ENCODE measurements at regions not wholly inside any gene's neighbourhood (a gene's known extent, or its start where the extent isn't known, plus 50 kb on each side); places are given as distances from the start of the nearest gene placed in this dataset.
"Not testable (repeated sequence)": the region's sequence is repeated elsewhere in the genome, so short reads cannot be mapped to it uniquely, and the experiment has no call there.

DNA sequence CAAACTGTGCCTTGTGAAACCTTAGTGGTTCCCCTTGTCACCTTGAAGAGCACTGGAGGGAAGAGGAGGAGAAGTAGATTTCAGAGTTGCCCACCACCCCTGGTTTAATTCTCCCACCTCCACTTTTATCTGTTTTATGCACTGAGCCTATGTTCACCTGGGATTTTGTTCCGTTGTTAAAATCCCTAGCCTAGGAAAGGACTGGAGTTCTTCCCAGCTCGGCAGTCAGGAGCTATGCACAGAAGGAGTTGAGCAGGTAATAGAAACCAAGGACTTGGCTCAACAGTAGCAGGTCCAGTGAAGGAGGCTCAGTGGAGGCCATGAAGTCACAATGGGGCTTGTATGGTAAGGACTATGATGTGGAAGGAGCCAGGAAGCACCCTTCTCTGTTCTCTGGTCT lies 182.4 kb upstream of the ADRA1D start:
- DNase-seq = no peak

DNA sequence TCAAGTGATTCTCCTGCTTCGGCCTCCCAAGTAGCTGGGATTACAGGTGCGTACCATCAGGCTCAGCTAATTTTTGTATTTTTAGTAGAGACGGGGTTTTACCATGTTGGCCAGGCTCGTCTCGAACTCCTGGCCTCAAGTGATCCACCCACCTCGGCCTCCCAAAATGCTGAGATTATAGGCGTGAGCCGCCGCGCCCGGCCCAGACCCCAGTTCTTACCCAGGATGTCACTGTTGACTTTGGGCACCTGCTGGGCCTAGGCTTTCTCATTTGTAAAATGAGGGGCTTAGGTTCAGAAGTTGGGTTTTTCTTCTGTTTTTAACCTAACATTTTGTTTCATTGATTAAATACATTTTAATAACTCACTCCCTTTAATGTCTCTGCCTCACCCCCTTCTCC lies 181.7 kb upstream of the ADRA1D start:
- DNase-seq = not testable (repeated sequence)

DNA sequence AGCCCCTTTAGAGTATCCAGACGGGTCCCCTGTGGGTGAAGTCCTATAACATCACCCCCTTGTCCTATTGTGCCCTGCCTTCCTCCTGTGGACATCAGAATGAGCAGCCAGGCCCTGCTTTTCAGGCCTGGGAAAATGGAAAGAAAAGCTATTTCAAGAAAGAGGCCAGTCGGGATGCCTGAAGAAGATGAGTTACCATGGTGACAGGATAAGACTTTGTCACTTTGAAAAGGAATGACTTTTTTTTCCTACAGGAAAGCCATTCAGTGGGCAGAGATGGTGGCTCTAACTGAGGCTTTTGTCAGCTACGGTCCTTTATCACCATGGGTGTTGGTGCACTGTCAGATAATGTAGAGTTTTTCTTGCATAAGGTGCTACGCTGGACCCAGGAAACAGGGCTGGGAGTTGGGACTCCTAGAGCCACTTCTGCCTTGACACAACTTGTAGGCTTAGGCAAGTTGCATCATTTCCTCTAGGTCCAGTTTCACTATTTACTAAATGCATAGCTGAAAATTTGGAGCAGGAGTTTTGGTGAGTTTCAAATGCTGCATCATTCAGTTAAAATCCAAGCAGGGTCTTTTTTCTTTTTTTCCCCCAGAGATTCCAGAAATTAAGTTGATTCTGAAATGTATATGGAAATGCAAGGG lies 179.0 kb upstream of the ADRA1D start:
- DNase-seq = peak; percentile 35 to 55 (median 52)

DNA sequence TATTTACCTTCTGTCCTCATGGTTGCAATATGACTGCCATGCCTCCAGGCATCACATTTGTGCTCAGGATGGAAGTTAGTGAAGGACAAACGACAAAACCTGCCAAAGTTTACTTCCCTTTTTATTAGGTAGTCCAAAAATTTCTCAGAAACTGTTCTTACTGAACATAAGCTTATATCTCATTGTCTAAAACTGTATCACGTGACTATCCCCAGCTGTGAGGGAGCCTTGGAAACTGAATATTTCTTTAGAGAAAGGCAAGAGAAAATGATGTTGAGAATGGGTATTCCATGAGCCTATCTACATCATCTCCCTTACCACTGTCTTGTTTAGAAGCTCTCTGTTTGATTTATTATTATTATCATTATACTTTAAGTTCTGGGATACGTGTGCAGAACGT lies 169.1 kb upstream of the ADRA1D start:
- no peak for DNase-seq

DNA sequence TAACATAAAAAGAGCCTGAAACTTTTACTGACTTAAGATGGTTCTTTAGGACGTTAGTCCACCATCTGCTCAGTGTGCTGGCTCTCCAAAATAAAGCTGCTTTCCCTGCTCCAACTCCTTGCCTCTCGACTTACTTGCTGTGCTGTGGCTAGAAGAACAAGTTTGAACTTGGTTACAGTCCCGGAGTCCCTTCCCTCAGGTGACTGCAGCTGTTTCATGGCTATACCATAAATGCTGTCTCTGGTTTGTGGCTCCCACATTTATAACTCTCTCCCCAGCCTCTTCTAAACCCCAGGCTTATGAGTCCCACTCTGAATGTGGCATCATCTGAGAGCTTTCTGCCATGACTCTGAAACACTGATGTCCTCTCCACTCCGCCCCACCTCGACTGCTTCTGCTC lies 166.2 kb upstream of the ADRA1D start:
- peak; percentile 45 to 47 (median 46) for DNase-seq

DNA sequence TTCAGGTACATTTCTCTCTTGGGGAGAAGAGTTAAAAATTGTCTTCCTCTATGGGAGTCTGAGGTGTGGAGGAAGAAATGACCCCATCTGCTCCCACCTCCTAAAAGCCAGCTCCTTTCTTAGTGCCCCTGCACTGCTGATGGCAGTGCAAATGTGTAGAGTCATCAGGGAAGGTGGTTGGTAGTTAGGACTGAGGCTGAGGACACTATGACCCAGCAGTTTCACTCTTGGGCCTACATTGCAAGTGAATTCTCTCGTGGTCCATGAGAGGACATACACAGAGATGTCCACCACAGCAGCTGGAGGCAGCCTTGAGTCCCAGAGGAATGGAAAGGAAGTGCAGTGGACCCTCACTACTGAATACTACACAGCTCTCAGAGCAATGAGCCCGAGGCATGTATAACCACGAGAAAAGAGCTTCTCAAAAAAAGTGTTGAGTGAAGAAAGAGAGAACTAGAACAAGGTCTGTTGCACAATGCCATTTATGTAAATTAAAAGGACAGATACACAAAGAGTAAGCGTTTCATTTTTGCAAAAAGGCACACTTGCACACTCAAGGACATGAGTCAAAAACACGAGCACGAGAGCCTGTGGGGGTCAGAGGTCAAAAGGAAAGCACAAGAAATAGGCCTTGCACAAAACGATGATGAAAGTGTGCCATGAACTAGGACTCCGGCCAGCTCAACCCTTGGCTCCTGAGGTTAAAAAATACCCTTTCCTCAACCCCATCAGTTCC lies 164.4 kb upstream of the ADRA1D start:
- DNase-seq = peak; percentile 86 to 93 (median 89)

DNA sequence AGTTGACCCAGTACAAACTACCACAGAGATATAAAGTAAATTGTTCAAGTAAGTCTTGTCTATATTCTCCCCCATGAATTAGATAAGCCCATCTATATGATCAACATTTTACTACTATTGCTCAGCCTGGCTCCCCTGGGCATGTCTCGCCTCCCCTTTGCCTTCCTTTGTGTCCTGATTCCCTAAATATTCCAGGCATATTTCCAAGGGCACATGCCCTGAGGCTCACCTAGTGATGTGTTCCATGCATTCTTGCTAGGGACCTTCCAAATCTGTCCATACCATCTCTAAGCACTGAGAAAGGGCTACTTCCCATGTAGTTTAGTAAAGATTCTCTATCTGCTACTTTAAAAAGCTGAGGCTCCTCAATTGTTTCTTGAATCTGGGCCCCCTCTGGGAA lies 163.1 kb upstream of the ADRA1D start:
- no peak for DNase-seq

DNA sequence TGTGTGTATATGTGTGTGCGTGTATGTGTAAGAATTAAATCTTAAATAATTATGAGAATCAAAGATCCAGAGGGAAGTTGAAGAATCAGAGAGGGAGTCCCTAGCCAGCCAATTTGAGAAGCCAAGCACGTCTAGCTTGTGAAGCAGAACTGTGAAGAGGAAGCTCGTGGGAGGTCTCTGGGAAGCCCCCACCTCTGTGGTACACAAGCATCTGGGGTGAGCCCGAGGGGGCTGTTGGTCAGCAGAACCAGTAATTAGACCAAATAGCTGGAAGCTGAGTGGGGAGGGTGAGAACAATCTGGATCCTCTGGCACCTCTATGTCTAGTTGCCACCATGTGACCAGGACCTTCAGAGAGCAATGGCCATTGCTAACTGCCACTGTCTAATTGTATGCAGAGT lies 162.7 kb upstream of the ADRA1D start:
- DNase-seq = peak; percentile 76 to 84 (median 82)

DNA sequence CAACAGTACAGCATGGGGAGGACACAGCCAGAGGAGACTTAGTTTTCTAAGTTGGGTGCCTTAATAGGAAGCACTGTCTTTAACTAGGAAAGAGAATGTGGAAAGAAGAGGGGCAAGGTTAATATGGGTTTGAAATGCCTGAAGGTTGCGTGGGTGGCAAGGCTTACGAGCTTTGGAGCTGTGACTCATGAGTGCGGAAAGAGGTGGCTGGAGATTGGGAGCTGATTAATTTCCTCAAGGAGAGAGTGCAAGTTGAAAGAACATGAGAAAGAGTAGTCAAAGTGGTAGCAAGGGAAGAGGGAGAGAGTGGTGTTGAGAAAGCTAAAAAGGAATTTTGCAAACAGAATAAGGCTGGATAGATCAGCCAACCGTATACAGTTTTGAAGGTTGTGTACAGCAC lies 157.5 kb upstream of the ADRA1D start:
- DNase-seq = peak in 2 of 3 donors; percentile 24 to 31

DNA sequence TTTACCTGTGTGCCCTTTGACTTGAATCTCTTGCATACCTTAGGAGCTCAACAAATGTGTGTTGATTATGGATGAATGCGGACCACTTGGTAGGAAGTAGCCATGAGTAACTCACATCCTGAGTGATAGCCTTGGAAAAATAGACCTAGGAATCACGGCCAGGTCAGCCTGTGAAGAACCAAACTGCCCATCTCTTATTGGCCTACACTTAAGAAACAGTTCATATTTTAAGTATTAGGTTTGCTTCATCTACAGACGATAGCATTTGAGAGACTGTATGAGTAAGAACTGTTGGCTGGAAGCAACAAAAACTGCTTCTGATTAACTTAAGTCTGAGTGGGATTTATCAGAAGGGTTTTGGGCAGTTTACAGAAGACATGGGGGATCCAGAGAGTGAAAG lies 152.5 kb upstream of the ADRA1D start:
- DNase-seq = no peak

DNA sequence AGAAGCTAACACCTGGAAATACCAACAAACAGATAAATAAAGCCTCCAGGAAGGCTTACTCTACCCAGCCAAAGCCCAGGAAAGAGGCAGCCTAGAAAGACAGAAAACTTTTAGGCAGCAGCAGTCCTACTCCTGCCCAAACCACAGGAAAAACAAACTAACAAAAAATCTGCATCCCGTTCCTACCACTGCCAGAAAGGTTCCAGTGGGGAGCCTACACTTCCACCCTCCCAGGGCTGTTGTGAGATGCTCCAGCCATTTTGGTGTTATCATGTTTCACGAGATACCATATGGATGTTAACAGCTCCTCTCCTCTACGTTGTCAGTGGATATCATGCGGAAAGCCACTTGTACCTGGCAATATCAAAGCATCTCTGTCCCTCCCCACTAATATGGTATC lies 135.9 kb upstream of the ADRA1D start:
- no peak for DNase-seq

DNA sequence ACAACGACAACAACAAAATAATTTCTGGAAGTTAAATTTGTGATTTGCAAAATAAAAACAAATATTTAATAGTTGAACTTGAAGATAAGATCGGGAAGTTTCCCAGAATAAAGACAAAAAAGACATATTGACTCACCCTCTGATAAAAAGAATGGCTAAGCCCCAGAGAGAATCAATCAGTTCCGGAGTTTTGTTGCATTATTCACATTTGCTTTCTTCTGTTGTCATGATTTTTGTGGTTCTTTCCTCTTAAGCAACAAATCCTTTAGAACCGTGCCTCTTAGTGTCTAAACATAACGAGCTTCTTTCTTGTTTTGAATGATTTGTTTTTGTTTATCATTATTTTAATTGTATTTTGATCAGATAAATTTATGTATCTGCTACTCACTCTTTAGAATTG lies 134.9 kb upstream of the ADRA1D start:
- no peak for DNase-seq

DNA sequence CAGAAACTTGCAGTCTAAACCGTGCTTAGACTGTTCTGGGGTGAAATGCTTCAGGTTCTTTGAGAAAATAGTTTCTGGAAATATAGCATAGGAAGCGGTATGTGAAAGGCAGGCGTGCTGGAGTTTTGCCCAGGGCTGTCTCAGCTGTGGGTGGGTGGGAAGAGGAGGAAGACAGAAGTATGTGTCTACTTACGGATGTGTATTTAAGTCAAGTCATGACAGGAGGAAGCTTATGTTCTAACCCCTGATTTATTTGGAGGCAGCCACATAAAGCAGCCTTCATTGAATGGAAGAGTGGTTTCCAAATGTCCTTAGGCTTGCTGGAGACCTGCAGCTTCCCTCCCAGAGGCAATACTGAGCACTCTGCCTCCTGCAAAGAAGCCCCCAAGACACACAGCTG lies 126.8 kb upstream of the ADRA1D start:
- peak; percentile 51 to 66 (median 60) for DNase-seq

DNA sequence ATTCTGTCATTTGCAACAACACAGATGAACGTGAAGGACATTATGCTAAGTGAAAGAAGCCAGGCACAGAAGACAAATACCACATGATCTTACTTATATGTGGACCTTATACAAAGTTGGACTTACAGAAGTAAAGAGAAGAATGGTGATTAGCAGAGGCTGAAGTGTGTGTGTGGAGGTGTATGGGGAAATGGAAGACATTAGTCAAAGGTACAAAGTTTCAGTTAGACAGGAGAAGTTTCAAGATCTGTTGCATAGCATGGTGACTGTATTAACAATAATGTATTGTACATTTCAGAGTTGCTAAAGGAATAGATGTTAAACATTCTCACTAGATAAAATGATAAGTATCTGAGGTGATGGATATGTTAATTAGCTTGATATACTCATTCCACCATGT lies 124.4 kb upstream of the ADRA1D start:
- DNase-seq = no peak

DNA sequence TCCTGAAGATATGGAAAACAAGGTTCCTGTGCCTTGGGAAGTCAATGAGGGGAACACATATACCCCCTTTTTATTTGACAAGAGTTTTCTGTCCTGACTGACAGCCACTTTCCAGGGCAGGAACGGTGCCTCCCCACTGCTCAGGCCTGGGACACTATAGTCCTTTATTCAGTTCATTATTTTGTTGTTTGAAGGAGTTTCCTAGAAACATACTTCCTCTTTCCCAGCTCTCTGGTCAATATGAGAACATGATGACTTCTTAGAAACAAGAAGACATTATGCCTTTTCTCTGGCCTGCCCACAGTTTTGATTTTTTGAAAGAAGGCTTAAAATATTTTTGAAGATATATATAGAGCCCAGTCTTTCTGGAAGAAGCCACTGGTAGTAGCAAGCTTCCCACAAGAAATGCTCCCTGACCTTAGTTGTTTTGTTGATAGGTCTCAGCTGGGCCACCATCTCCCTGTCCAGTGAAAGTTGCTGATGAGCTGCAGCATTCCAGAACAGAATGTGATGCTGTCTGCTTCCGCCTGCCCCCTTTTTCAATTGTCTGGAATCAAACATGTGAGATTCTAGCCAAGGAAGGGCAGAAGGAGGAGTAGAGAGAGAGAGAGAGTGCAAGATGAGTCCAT lies 122.7 kb upstream of the ADRA1D start:
- peak; percentile 46 to 79 (median 71) for DNase-seq

DNA sequence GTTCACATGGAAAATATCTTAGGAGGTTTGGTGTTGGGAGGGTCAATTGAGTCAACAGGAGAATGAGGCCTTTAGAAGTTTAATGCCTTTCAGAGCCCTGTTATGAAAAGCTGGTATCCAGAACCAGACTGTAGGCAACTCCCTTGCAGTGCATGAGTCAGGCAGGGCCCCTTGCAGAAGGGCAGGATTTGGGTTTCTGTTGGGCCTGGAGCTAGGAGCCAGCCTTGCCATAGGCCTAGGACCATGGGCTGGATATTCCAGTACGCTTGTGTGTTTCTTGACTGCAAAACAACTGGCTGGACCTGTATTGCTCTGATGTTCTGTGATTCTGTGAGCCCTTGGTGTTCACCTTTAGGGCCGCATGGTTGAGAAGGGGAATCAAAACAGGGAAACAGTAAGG lies 121.8 kb upstream of the ADRA1D start:
- DNase-seq = peak; percentile 8 to 23 (median 10)

DNA sequence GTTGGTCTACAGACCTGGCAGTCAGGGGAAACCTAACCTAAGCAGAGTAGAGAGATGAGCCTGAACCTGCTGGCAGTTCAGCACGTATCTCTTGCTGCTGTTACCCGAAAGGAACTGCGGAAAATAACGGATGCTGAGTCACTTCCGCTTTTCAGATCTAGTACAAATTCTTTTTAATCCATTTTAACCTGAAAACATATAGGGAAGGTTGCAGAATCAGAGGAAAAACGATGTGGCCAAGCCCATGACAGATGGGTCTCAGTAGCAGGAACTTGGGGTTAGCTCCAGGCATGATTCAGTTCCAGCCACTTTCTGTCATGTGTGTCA lies 120.7 kb upstream of the ADRA1D start:
- DNase-seq = peak; percentile 55 to 73 (median 72)

DNA sequence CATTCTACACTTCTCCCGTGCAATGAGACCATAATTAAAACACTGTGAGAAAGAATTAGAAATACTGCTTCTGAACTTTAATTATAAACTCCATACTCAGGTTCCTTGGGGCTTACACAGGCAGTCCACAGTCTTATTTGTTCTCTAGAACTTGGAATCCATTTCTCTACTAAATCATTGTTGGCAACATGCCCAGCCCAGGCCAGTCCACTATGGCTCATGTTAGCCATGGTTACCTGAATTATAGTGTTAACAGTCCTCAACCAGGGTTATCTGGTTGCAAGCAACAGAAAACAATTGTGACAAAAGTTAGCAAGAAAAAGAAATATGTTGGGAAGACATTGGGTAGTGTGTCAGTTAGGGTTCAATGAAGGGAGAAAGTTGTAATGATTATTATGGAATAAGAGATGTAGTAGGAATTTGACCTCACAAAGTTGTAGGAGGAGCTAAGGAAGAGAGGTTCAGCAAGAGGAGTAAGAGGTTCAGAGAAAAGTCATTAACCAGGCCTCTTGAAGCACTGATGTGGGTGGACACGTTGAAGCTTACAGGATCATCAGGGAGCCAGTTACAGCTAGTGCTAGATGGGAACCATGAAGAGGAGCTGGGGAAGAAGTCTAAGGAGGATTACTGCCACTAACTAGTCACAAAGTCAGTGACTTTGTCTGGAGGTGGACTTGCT lies 120.2 kb upstream of the ADRA1D start:
- DNase-seq = no peak

DNA sequence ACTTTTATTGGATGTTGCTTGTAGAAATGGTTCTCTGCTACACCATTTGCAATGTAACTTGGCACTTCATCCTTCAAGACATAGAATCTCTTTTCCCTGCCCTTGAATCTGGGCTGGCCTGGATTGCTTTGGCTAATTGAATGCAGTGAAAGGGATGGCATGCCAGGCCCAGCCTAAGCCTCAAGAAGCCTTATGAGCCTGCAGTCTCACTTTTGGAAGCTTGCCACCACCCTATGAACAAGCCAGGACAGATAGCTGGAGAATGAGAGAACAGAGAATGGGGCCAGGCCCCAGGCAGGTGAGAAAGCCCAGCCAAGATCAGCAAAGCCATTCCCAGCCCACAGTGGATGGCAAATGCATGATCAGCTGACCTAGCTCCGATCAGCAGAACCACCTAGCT lies 117.0 kb upstream of the ADRA1D start:
- no peak for DNase-seq

DNA sequence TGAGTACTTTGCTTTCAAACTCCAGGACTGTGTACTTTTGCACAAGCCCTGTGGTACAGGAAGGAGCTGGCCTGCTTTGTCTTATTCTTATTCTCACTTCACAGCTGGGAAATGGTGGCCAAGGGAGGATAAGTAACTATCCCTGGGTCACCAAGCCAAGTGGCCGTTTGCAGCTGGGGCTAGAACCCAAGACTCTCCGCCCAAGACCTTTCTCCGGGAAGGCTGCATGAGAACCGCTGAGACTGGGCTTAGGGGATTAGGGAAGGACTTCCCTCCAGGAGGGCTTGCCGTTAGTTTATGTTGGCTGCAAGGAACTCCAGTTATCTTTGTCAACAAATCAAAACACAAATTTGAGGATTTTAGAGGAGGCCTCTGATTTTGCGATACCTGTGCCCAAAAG lies 109.5 kb upstream of the ADRA1D start:
- no peak for DNase-seq

DNA sequence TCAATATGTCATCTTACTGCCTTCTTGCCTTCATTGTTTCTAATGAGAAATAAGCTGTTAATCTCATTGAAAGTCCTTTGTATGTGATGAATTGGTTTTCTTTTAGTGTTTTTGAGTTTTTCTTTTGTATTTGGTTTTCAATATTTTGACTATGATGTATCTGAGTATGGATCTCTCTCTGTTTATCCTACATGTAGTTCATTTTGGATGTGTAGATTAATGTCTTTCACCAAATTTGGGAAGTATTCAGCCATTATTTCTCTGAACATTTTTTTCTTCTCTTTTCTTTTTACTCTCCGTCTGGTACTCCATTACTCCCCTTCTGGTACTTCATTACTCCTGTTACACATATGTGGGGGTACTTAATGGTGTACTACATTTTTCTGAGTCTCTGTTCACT lies 103.3 kb upstream of the ADRA1D start:
- DNase-seq = no peak

DNA sequence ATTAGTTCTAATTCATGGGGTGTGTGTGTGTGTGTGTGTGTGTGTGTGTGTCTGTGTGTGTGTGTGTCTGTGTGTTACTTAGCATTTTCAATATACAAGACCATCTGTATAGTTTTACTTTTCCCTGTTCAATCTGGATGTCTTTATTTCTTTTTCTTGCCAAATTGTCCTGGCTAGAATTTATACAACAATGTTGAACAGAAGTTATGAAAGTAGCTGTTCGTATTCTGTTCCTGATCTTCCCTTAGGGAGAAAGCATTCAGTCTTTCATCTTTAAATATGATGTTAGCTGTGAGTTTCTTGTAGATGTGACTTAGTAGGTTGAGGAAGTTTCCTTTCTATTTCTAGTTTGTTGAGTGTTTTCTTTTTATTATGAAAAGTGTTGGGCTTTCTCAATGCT lies 101.0 kb upstream of the ADRA1D start:
- no peak for DNase-seq

DNA sequence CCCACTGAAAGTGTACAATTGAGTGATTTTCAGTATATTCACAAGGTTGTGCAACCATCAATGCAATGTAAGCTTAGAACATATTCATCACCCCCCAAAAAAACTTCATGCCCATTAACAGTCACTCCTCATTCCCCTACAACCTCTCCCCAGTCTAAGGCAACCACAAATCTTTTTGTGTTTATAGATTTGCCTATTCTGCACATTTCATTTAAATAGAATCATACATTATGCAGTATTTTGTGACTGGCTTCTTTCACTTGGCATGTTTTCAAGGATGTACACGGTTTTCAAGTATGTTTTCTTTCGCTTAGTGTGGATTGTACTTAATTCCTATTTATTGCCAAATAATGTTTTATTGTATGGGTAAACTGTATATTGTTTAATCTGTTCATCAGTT lies 95.6 kb upstream of the ADRA1D start:
- no peak for DNase-seq

DNA sequence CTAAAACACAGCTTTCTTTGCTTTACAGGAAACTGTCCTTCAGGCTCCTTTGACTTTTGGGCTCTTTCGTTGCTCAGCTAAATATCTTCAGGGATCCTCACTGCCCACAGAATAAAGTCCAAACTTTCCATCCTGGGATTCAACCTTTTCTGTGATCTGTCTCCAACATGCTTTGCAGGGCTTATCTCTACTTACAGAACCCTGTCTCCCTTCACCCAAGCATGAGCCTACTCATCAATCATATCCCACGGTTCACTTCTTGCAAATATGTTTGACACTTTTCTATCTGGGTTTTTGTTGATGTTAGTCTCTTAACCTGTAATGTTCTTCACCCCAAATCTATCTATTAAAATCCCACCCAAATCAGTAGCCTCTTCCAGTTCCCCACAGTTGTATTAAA lies 93.5 kb upstream of the ADRA1D start:
- DNase-seq = no peak

Measured in suppressor macrophage treated with lipopolysaccharide for 1 hour (primary cell).